Psoas muscle (tissue), 7 donors: ENCODE measurements at regions not wholly inside any gene's neighbourhood (a gene's known extent, or its start where the extent isn't known, plus 50 kb on each side); places are given as distances from the start of the nearest gene placed in this dataset.

Source experiments
- ATAC-seq, 4 donors: fragments of 200-7000 bp; cut with Tn5 transposase; one replicate each; pipeline ENCODE4 v1.9.1; 2020; ENCODE audit warnings: moderate library complexity in 3 of 4, mild to moderate bottlenecking in 2 of 4
- DNase-seq, 2 donors: peaks; one replicate each; pipeline ENCODE4 v3.0.0-alpha.2; 2020
- H3K27ac ChIP-seq: fragments of 200-600 bp; one replicate; pipeline ENCODE4 v1.8.0; 2022
- H3K27me3 ChIP-seq, 3 donors: fragments of 200-600 bp in 1 of 3; one replicate each; pipeline versions ENCODE4 v1.6.1 to v1.8.0; 2013 to 2022; ENCODE audit warnings: low read length in 2 of 3, mild to moderate bottlenecking in 2 of 3, moderate library complexity in 1 of 3; ENCODE audit not compliant: insufficient read depth in 3 of 3
- H3K36me3 ChIP-seq, 2 donors: fragments of 200-600 bp in 1 of 2; one replicate each; pipeline versions ENCODE4 v1.6.1 to v1.8.0; 2013 to 2022; ENCODE audit warnings: low read depth in 1 of 2, mild to moderate bottlenecking in 1 of 2, moderate library complexity in 1 of 2; ENCODE audit not compliant: insufficient read depth in 1 of 2
- H3K4me1 ChIP-seq: fragments of 200-600 bp; one replicate; pipeline ENCODE4 v1.8.0; 2022
- H3K4me3 ChIP-seq: fragments of 200-600 bp; one replicate; pipeline ENCODE4 v1.8.0; 2022; ENCODE audit warnings: mild to moderate bottlenecking
- H3K9me3 ChIP-seq: fragments of 200-600 bp; one replicate; pipeline ENCODE4 v1.8.0; 2022
- WGBS, 3 donors: extraction: QIAGEN DNeasy Blood & Tissue Kit; methylation state at CpG; one replicate each; pipeline versions ENCODE4 v1.1.6 to v1.1.7; 2013; 5-methylcytosine and 5-hydroxymethylcytosine counted together
- intact Hi-C, 2 donors: fragments of 100-400 bp; cut with DNase I; formaldehyde crosslinking; loops; one replicate each; pipeline versions ENCODE4 v1.11.0 to v1.14.2; 2022
- TF ChIP-seq, protein P1 (sequence below): fragments of 200-600 bp; IDR thresholded peaks from one replicate; pipeline ENCODE4 v1.8.0; 2022; ENCODE audit warnings: antibody characterized with exemption
- donor health status: healthy with polysubstance abuse.
- donor health status: DM: no; HTN: no; CAD: no; lungs with moderate emphysema.
- donor health status: Bipolar disorder and iron deficiency.
- donor health status: healthy.
- donor health status: DM: yes; HTN: yes; CAD: no.
- donor health status: DM: no; HTN: no; CAD: no.
- donor health status: DM: yes; HTN: yes; CAD: no.

DNA sequence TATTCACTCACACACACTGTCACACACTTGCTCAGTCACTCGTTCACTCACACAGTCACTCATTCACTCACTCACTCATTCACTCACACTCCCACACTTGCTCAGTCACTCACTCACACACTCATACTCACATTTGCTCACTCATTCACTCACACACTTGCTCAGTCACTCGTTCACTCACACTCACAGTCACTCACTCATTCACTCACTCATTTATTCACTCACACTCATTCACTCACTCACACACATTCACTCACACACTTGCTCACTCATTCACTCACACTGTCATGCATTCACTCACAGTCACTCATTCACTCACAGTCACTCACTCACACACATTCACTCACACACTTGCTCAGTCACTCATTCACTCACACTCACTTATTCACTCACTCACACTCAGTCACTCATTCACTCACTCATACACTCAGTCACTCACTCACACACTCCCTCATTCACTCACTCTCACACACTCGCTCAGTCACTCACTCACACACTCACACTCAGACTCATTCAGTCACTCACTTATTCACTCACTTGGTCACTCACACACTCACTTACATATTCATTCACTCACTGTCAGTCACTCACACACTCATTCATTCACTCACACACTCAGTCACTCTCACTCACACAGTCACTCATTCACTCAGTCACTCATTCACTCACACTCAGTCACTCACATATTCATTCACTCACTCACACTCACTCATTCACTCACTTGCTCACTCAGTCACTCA is 167.0 kb upstream of the C1orf174 start:
- no peak for ATAC-seq
- DNase-seq: no peak
- Histone ChIP-seq H3K27ac (no peak overlapping the region), H3K9me3 (no peaks in the 10 kb centered on the region), H3K4me3 (no peak overlapping the region), H3K4me1 (no peaks in the 10 kb centered on the region), H3K27me3 (peaks cover 0 to 11% (median 1%) of the 10 kb centered on the region in 3 donors), H3K36me3 (no peaks in the 10 kb centered on the region)
- intact Hi-C loops: no loop called here
- WGBS, 3 donors: 50 to 87% (median 80%) methylated on average over 2 to 3 of the region's 3 CpGs
- TF ChIP-seq, protein P1, sequence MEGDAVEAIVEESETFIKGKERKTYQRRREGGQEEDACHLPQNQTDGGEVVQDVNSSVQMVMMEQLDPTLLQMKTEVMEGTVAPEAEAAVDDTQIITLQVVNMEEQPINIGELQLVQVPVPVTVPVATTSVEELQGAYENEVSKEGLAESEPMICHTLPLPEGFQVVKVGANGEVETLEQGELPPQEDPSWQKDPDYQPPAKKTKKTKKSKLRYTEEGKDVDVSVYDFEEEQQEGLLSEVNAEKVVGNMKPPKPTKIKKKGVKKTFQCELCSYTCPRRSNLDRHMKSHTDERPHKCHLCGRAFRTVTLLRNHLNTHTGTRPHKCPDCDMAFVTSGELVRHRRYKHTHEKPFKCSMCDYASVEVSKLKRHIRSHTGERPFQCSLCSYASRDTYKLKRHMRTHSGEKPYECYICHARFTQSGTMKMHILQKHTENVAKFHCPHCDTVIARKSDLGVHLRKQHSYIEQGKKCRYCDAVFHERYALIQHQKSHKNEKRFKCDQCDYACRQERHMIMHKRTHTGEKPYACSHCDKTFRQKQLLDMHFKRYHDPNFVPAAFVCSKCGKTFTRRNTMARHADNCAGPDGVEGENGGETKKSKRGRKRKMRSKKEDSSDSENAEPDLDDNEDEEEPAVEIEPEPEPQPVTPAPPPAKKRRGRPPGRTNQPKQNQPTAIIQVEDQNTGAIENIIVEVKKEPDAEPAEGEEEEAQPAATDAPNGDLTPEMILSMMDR: no peak

DNA sequence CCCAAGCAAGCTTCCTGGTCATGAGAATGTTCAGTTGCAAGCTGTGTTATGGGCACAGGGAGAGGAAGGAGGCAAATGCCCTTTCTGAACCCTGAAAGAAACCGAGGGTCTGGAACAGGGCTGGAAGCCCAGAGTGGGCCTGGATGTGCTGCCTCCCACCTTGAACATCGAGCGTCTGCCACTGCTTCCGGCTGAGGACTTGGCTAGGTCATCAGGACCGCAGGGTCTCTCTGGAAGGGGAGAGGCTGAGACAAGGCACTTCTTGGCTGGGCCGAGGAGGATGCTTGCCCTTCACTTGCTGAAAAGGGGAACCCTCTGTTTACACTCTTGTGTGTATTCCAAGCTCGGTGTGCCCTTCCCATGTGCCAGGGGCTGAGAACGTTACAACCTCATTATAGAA is 168.0 kb upstream of the C1orf174 start:
- peaks cover 0 to 20% (median 3%) of the 10 kb centered on the region in 3 donors for H3K27me3 ChIP-seq
- ATAC-seq (no peak), DNase-seq (no peak)
- intact Hi-C loops: no loop called here
- no peaks in the 10 kb centered on the region for H3K36me3 ChIP-seq
- no peaks in the 10 kb centered on the region for H3K9me3 ChIP-seq
- TF ChIP-seq, protein P1: no peak
- no peaks in the 10 kb centered on the region for H3K4me1 ChIP-seq
- H3K4me3 ChIP-seq: no peak overlapping the region
- no peak overlapping the region for H3K27ac ChIP-seq
- 59 to 65% (median 63%) methylated on average over 8 of the region's 8 CpGs for WGBS, 3 donors

DNA sequence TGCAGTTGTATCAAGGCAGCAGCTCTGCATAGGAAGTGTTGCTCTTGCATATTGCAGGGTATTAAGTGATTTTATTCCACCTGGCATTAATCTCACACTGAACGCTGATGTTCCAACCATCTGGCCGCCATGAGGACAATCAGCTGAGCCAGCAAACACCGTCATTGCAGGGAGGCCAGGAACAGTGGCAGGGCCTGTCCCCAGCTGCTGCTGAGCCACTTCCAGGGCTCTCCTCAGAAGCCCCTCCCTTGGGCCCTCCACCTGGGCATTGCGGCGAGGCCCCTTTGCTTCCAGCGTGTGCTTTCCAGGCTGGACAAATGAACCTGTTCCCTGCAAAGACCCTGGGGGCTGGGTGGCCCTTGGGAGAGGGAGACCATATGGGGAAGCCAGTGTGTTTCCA is 171.6 kb upstream of the C1orf174 start:
- intact Hi-C loops: no loop called here
- no peak for DNase-seq
- H3K27me3 ChIP-seq: peaks cover 0 to 24% (median 4%) of the 10 kb centered on the region in 3 donors
- no peak overlapping the region for H3K4me3 ChIP-seq
- no peaks in the 10 kb centered on the region for H3K9me3 ChIP-seq
- no peak overlapping the region for H3K27ac ChIP-seq
- H3K4me1 ChIP-seq: no peaks in the 10 kb centered on the region
- 19 to 27% (median 24%) methylated on average over 6 of the region's 6 CpGs for WGBS, 3 donors
- no peak for ATAC-seq
- no peaks in the 10 kb centered on the region for H3K36me3 ChIP-seq
- TF ChIP-seq, protein P1: no peak

GRCh38 chr1:4072481-4073153 is 172.5 kb upstream of the C1orf174 start:
- TF ChIP-seq, protein P1: no peak
- intact Hi-C loops: no loop called here
- no peak for ATAC-seq
- H3K9me3 ChIP-seq: no peaks in the 10 kb centered on the region
- WGBS, 3 donors: 39 to 48% (median 41%) methylated on average over 14 of the region's 14 CpGs
- no peak overlapping the region for H3K4me3 ChIP-seq
- H3K4me1 ChIP-seq: no peaks in the 10 kb centered on the region
- H3K27me3 ChIP-seq: peaks cover 0 to 24% (median 4%) of the 10 kb centered on the region in 3 donors
- H3K36me3 ChIP-seq: no peaks in the 10 kb centered on the region
- DNase-seq: no peak
- H3K27ac ChIP-seq: no peak overlapping the region
